HepG2 (cell line): ENCODE measurements at regions not wholly inside any gene's neighbourhood (a gene's known extent, or its start where the extent isn't known, plus 50 kb on each side); places are given as distances from the start of the nearest gene placed in this dataset.

Source experiments
- ATAC-seq: fragments of 200-7000 bp; cut with Tn5 transposase; 3 replicates; pipeline ENCODE4 v1.9.1; 2020; ENCODE audit warnings: mild to moderate bottlenecking, moderate library complexity
- BruUV-seq: library from RNA; stranded (reverse); fragments of 400-500 nt; replicated peaks from 2 replicates; lab custom pipeline; 2021; lab: Mats Ljungman, UMichigan
- CTCF ChIA-PET: fragments of 300-600 bp; formaldehyde crosslinking; extraction: SDS; loops from one replicate; lab custom pipeline; 2021; ENCODE audit warnings: low total read pairs, inconsistent platforms, low intra/inter-chr PET ratio; lab: Yijun Ruan, JAX
- POLR2A ChIA-PET: fragments of 350-600 bp; sonication (Branson Sonifier 250); formaldehyde crosslinking; loops from one replicate; lab custom pipeline; 2020; ENCODE audit warnings: antibody characterized with exemption, inconsistent platforms; lab: Yijun Ruan, JAX
- DNase-seq: peaks from one replicate; pipeline ENCODE4 v3.0.0-alpha.2; 2015; ENCODE audit warnings: low spot score
- FAIRE-seq: peaks from 3 replicates; lab custom pipeline; 2011; peaks lifted over from hg19 to GRCh38; lab: Jason Lieb, UNC
- H2AFZ ChIP-seq: one replicate; pipeline ENCODE4 v1.6.1; 2011; ENCODE audit warnings: low read length, inconsistent platforms
- H3K27ac ChIP-seq: fragments of 300-600 bp; 3 replicates; pipeline ENCODE4 v1.8.0; 2011; ENCODE audit warnings: mixed run types, mild to moderate bottlenecking, mixed read lengths, low read length, inconsistent platforms; ENCODE audit not compliant: insufficient read depth; ENCODE audit errors: extremely low read length
- H3K27me3 ChIP-seq, 2 experiments: fragments of 200-600 bp in 1 of 2; 2 replicates in 1 of 2; 3 replicates in 1 of 2; pipeline versions ENCODE4 v1.6.0 to v1.8.0; 2011; ENCODE audit warnings: low read length in 2 of 2, mild to moderate bottlenecking in 2 of 2, moderate library complexity in 2 of 2, inconsistent platforms in 1 of 2; ENCODE audit not compliant: insufficient read depth in 2 of 2, control insufficient read depth in 1 of 2
- H3K36me3 ChIP-seq, 2 experiments: fragments of 200-600 bp in 1 of 2; replicated peaks in 1 of 2; 2 replicates in 1 of 2; 3 replicates in 1 of 2; pipeline versions ENCODE4 v1.5.1 to v1.8.0; 2011; ENCODE audit warnings: low read length in 2 of 2, inconsistent platforms in 1 of 2; ENCODE audit not compliant: insufficient read depth in 2 of 2, control insufficient read depth in 1 of 2
- H3K4me1 ChIP-seq: 2 replicates; pipeline ENCODE4 v1.5.1; 2012; ENCODE audit warnings: low read length, inconsistent platforms; ENCODE audit not compliant: insufficient read depth
- H3K4me2 ChIP-seq: 2 replicates; pipeline ENCODE4 v1.6.0; 2011; ENCODE audit warnings: low read depth, low read length, inconsistent platforms
- H3K4me3 ChIP-seq, 3 experiments: fragments of 200-600 bp in 1 of 3; sonication (generic), shearing (Covaris generic) in 1 of 3; replicated peaks in 1 of 3; 2 replicates each; pipeline ENCODE4 v1.5.1; 2011 to 2016; ENCODE audit warnings: low read length in 3 of 3, inconsistent platforms in 2 of 3, low read depth in 2 of 3, mild to moderate bottlenecking in 2 of 3, control low read depth in 1 of 3, mixed read lengths in 1 of 3; ENCODE audit not compliant: insufficient read depth in 1 of 3
- H3K79me2 ChIP-seq: one replicate; pipeline ENCODE4 v1.6.1; 2011; ENCODE audit warnings: low read length, inconsistent platforms; ENCODE audit not compliant: insufficient read depth
- H3K9ac ChIP-seq: 2 replicates; pipeline ENCODE4 v1.6.0; 2011; ENCODE audit warnings: mild to moderate bottlenecking, low read depth, low read length, inconsistent platforms; ENCODE audit not compliant: insufficient read depth
- H3K9me3 ChIP-seq: 2 replicates; pipeline ENCODE4 v1.5.1; 2012; ENCODE audit warnings: mild to moderate bottlenecking, low read length
- H4K20me1 ChIP-seq: 2 replicates; pipeline ENCODE4 v1.6.0; 2011; ENCODE audit warnings: inconsistent platforms, mild to moderate bottlenecking, low read length, moderate library complexity; ENCODE audit not compliant: insufficient read depth
- DR1 ChIP-seq: sonication (generic); formaldehyde crosslinking; IDR thresholded peaks from 2 replicates; pipeline ENCODE4 v1.8.0; 2021; ENCODE audit warnings: mild to moderate bottlenecking, missing genetic modification reagents, inconsistent platforms
- JDP2 ChIP-seq: sonication (generic); formaldehyde crosslinking; IDR thresholded peaks from 2 replicates; pipeline ENCODE4 v1.8.1; 2022; ENCODE audit warnings: missing genetic modification reagents, borderline replicate concordance
- KMT2A ChIP-seq: sonication (generic); formaldehyde crosslinking; IDR thresholded peaks from 2 replicates; pipeline ENCODE4 v1.4.0; 2020; ENCODE audit warnings: missing genetic modification reagents
- TSC22D2 ChIP-seq: sonication (generic); formaldehyde crosslinking; IDR thresholded peaks from 2 replicates; pipeline ENCODE4 v1.5.1; 2020; ENCODE audit warnings: missing genetic modification reagents, mild to moderate bottlenecking, borderline replicate concordance
- ZKSCAN5 ChIP-seq: sonication (generic); formaldehyde crosslinking; IDR thresholded peaks from 2 replicates; pipeline ENCODE4 v1.5.1; 2020; ENCODE audit warnings: mild to moderate bottlenecking, missing genetic modification reagents
- ZSCAN29 ChIP-seq: sonication (generic); formaldehyde crosslinking; conservative IDR thresholded peaks from 2 replicates; pipeline ENCODE4 v1.4.0; 2020; ENCODE audit warnings: mild to moderate bottlenecking, missing genetic modification reagents
- WGBS: methylation state at CpG from one replicate; pipeline ENCODE4 v1.1.6; 2017; ENCODE audit warnings: low lambda C conversion rate; 5-methylcytosine and 5-hydroxymethylcytosine counted together
- in situ Hi-C: cut with HindIII; loops from 2 replicates; pipeline ENCODE4 v1.10.0; 2017; ENCODE audit warnings: low pct_unique_long_range_greater_than_20kb; ENCODE audit not compliant: extremely low pct_ligation_motif_present
- intact Hi-C: fragments of 100-400 bp; cut with micrococcal nuclease; formaldehyde crosslinking; loops from one replicate; pipeline ENCODE4 v1.10.0; 2022; ENCODE audit not compliant: unreplicated experiment
- TF ChIP-seq, protein P1 (sequence below): sonication (generic); formaldehyde crosslinking; IDR thresholded peaks from 2 replicates; pipeline ENCODE4 v1.5.0; 2020; ENCODE audit warnings: mild to moderate bottlenecking, missing genetic modification reagents, borderline replicate concordance
- TF ChIP-seq, protein P2 (sequence below): sonication (generic); formaldehyde crosslinking; IDR thresholded peaks from 2 replicates; pipeline ENCODE4 v1.8.1; 2023; ENCODE audit warnings: mild to moderate bottlenecking, moderate library complexity, missing genetic modification reagents
- TF ChIP-seq, protein P3 (sequence below): sonication (generic); formaldehyde crosslinking; conservative IDR thresholded peaks from 2 replicates; pipeline ENCODE4 v1.4.0; 2020; ENCODE audit warnings: missing genetic modification reagents
- TF ChIP-seq, protein P4 (sequence below): sonication (generic); formaldehyde crosslinking; IDR thresholded peaks from 2 replicates; pipeline ENCODE4 v1.5.0; 2020; ENCODE audit warnings: mild to moderate bottlenecking, missing genetic modification reagents

DNA sequence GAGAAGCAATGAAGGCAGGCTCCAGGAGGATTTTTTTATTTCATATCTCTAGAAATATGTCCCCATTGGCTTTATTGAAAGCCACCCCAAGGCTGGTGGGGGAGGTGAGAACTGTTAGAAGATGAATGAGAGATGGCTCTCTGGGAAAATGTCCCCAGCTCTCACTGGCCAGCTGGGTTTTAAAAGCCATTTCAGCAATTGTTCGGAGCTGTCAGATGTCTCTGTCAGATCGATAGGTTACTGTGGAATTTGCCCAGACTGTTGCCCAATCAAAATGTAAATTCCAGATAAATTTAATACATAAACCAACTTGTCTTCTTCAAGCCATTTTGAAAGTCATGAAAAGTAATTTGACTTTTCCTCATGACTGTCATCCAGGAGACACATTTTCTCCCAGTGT, 67.0 kb upstream of the BRINP1 start (continued):
- TF ChIP-seq, protein P1, sequence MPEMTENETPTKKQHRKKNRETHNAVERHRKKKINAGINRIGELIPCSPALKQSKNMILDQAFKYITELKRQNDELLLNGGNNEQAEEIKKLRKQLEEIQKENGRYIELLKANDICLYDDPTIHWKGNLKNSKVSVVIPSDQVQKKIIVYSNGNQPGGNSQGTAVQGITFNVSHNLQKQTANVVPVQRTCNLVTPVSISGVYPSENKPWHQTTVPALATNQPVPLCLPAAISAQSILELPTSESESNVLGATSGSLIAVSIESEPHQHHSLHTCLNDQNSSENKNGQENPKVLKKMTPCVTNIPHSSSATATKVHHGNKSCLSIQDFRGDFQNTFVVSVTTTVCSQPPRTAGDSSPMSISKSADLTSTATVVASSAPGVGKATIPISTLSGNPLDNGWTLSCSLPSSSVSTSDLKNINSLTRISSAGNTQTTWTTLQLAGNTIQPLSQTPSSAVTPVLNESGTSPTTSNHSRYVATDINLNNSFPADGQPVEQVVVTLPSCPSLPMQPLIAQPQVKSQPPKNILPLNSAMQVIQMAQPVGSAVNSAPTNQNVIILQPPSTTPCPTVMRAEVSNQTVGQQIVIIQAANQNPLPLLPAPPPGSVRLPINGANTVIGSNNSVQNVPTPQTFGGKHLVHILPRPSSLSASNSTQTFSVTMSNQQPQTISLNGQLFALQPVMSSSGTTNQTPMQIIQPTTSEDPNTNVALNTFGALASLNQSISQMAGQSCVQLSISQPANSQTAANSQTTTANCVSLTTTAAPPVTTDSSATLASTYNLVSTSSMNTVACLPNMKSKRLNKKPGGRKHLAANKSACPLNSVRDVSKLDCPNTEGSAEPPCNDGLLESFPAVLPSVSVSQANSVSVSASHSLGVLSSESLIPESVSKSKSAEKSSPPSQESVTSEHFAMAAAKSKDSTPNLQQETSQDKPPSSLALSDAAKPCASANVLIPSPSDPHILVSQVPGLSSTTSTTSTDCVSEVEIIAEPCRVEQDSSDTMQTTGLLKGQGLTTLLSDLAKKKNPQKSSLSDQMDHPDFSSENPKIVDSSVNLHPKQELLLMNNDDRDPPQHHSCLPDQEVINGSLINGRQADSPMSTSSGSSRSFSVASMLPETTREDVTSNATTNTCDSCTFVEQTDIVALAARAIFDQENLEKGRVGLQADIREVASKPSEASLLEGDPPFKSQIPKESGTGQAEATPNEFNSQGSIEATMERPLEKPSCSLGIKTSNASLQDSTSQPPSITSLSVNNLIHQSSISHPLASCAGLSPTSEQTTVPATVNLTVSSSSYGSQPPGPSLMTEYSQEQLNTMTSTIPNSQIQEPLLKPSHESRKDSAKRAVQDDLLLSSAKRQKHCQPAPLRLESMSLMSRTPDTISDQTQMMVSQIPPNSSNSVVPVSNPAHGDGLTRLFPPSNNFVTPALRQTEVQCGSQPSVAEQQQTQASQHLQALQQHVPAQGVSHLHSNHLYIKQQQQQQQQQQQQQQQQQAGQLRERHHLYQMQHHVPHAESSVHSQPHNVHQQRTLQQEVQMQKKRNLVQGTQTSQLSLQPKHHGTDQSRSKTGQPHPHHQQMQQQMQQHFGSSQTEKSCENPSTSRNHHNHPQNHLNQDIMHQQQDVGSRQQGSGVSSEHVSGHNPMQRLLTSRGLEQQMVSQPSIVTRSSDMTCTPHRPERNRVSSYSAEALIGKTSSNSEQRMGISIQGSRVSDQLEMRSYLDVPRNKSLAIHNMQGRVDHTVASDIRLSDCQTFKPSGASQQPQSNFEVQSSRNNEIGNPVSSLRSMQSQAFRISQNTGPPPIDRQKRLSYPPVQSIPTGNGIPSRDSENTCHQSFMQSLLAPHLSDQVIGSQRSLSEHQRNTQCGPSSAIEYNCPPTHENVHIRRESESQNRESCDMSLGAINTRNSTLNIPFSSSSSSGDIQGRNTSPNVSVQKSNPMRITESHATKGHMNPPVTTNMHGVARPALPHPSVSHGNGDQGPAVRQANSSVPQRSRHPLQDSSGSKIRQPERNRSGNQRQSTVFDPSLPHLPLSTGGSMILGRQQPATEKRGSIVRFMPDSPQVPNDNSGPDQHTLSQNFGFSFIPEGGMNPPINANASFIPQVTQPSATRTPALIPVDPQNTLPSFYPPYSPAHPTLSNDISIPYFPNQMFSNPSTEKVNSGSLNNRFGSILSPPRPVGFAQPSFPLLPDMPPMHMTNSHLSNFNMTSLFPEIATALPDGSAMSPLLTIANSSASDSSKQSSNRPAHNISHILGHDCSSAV (CRISPR knock-in tag) = no peak
- TF ChIP-seq, protein P2, sequence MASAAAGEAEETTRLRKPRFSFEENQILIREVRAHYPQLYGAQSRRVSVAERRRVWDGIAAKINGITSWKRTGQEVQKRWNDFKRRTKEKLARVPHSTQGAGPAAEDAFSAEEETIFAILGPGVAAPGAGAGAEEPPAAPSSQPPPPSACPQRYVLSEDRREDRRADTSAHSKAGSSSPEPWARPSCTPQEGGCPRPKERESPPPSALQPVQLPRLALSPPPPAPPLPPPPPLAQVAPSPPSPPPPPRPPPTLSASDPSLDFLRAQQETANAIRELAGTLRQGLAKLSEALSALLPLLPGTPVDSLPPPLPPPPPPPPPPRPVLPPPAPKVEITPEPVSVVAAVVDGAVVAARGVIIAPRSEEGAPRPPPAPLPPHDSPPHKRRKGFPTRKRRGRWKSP (CRISPR knock-in tag) = no peak
- TF ChIP-seq DR1 = no peak

DNA sequence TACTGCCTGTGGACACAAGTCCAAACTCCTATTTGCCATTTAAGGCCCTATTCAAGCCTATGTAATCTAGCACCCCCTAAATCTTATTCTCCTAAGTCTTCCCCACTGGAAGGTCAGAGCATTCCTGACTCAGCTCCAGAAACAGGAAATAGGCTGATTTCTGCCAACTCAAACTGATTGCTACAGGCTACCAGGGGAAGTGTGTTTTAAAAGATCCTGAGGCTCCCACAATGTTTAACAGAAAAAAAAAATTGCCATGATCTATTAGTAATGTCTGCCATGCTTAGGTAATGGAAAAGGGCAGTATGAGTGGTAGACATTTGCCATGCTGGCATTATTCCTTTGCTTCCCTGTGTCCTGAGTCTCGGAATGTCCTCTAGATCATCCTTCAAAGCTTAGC, 65.8 kb upstream of the BRINP1 start:
- intact Hi-C loops = no loop called here
- no peak for TF ChIP-seq KMT2A (CRISPR knock-in tag)
- no peak for TF ChIP-seq ZSCAN29 (CRISPR knock-in tag)
- no peak for TF ChIP-seq TSC22D2
- TF ChIP-seq, protein P3, sequence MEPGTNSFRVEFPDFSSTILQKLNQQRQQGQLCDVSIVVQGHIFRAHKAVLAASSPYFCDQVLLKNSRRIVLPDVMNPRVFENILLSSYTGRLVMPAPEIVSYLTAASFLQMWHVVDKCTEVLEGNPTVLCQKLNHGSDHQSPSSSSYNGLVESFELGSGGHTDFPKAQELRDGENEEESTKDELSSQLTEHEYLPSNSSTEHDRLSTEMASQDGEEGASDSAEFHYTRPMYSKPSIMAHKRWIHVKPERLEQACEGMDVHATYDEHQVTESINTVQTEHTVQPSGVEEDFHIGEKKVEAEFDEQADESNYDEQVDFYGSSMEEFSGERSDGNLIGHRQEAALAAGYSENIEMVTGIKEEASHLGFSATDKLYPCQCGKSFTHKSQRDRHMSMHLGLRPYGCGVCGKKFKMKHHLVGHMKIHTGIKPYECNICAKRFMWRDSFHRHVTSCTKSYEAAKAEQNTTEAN = no peak
- no peak for TF ChIP-seq ZKSCAN5 (CRISPR knock-in tag)
- TF ChIP-seq, protein P4, sequence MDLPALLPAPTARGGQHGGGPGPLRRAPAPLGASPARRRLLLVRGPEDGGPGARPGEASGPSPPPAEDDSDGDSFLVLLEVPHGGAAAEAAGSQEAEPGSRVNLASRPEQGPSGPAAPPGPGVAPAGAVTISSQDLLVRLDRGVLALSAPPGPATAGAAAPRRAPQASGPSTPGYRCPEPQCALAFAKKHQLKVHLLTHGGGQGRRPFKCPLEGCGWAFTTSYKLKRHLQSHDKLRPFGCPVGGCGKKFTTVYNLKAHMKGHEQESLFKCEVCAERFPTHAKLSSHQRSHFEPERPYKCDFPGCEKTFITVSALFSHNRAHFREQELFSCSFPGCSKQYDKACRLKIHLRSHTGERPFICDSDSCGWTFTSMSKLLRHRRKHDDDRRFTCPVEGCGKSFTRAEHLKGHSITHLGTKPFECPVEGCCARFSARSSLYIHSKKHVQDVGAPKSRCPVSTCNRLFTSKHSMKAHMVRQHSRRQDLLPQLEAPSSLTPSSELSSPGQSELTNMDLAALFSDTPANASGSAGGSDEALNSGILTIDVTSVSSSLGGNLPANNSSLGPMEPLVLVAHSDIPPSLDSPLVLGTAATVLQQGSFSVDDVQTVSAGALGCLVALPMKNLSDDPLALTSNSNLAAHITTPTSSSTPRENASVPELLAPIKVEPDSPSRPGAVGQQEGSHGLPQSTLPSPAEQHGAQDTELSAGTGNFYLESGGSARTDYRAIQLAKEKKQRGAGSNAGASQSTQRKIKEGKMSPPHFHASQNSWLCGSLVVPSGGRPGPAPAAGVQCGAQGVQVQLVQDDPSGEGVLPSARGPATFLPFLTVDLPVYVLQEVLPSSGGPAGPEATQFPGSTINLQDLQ (CRISPR knock-in tag) = no peak
- no peak for TF ChIP-seq JDP2 (CRISPR knock-in tag)

More for the DNA sequence above, 65.8 kb upstream of the BRINP1 start:
- Histone ChIP-seq H3K36me3 (no peaks in the 10 kb centered on the region), H4K20me1 (no peaks in the 10 kb centered on the region), H3K4me2 (no peak overlapping the region), H3K9ac (no peak overlapping the region), H3K27ac (no peak overlapping the region), H3K9me3 (no peaks in the 10 kb centered on the region), H3K4me1 (no peaks in the 10 kb centered on the region), H3K4me3 (no peak overlapping the region), H2AFZ (no peak overlapping the region), H3K27me3 (no peaks in the 10 kb centered on the region), H3K79me2 (no peaks in the 10 kb centered on the region)
- WGBS = 0% methylated on average over 1 of the region's 1 CpG
- ATAC-seq = no peak
- BruUV-seq = no TSS peak
- ChIA-PET CTCF (no interaction called here), POLR2A (no interaction called here)
- no peak for DNase-seq
- FAIRE-seq = no peak
- in situ Hi-C loops = no loop called here
